K562 (cell line): ENCODE measurements at regions not wholly inside any gene's neighbourhood (a gene's known extent, or its start where the extent isn't known, plus 50 kb on each side); places are given as distances from the start of the nearest gene placed in this dataset.

ENCODE experiments used
- BRD9 ChIP-seq: fragments of 450-650 bp; IDR thresholded peaks from 2 replicates; pipeline ENCODE4 v1.6.1; 2018; ENCODE audit warnings: low read depth; ENCODE audit not compliant: partially characterized antibody
- E2F8 ChIP-seq: fragments of 450-650 bp; IDR thresholded peaks from 2 replicates; pipeline ENCODE4 v1.7.1; 2018; ENCODE audit warnings: mild to moderate bottlenecking, low read depth; ENCODE audit not compliant: partially characterized antibody
- FIP1L1 ChIP-seq: fragments of 200-400 bp; formaldehyde crosslinking; IDR thresholded peaks from 2 replicates; pipeline ENCODE4 v1.6.1; 2018; ENCODE audit warnings: mild to moderate bottlenecking, low read depth, low read length; ENCODE audit not compliant: poor library complexity, severe bottlenecking
- HES1 ChIP-seq: fragments of 450-650 bp; IDR thresholded peaks from 2 replicates; pipeline ENCODE4 v1.6.1; 2016; ENCODE audit warnings: low read depth, mild to moderate bottlenecking, moderate library complexity
- HLTF ChIP-seq: fragments of 450-650 bp; IDR thresholded peaks from 2 replicates; pipeline ENCODE4 v1.6.1; 2016
- L3MBTL2 ChIP-seq: fragments of 450-650 bp; IDR thresholded peaks from 2 replicates; pipeline ENCODE4 v1.6.1; 2016; ENCODE audit warnings: mild to moderate bottlenecking, moderate library complexity
- MAFF ChIP-seq: IDR thresholded peaks from 2 replicates; pipeline ENCODE4 v1.6.1; 2012; ENCODE audit warnings: low read length, improper control_type of control experiment
- MYNN ChIP-seq, 2 experiments: sonication (generic); formaldehyde crosslinking in 1 of 2; IDR thresholded peaks; 2 replicates each; pipeline versions ENCODE4 v1.5.0 to v1.6.1; 2016 to 2020; ENCODE audit warnings: antibody characterized with exemption in 1 of 2, missing genetic modification reagents in 1 of 2
- NCOA1 ChIP-seq: fragments of 450-650 bp; IDR thresholded peaks from 2 replicates; pipeline ENCODE4 v1.6.1; 2016; ENCODE audit warnings: low read depth
- NR2C2 ChIP-seq, 2 experiments: fragments of 200-800 bp in 1 of 2; sonication (Bioruptor generic) in 1 of 2; sonication (generic) in 1 of 2; formaldehyde crosslinking in 1 of 2; IDR thresholded peaks; 2 replicates each; pipeline versions ENCODE4 v1.6.1 to v1.8.0; 2016 to 2022; ENCODE audit warnings: mild to moderate bottlenecking in 1 of 2, missing compliant biosample characterization in 1 of 2, missing genetic modification characterization in 1 of 2, missing genetic modification reagents in 1 of 2
- NR4A1 ChIP-seq, 2 experiments: fragments of 250-450 bp in 1 of 2; fragments of 450-650 bp in 1 of 2; sonication (Bioruptor Pico) in 1 of 2; IDR thresholded peaks; 2 replicates each; pipeline versions ENCODE4 v1.4.0 to v1.6.1; 2016 to 2020; ENCODE audit warnings: mild to moderate bottlenecking in 2 of 2, missing compliant biosample characterization in 1 of 2, missing genetic modification characterization in 1 of 2, moderate library complexity in 1 of 2
- PHB ChIP-seq: fragments of 250-450 bp; sonication (Bioruptor Pico); IDR thresholded peaks from 2 replicates; pipeline ENCODE4 v1.5.0; 2021
- POU5F1 ChIP-seq: fragments of 150-350 bp; IDR thresholded peaks from 2 replicates; pipeline ENCODE4 v1.6.1; 2014; ENCODE audit warnings: borderline replicate concordance, low read length, low read depth, mild to moderate bottlenecking; ENCODE audit not compliant: partially characterized antibody
- RBM22 ChIP-seq: fragments of 200-400 bp; formaldehyde crosslinking; IDR thresholded peaks from 2 replicates; pipeline ENCODE4 v1.6.1; 2018; ENCODE audit warnings: low read length, low read depth; ENCODE audit not compliant: poor library complexity, severe bottlenecking
- STAT5A ChIP-seq: IDR thresholded peaks from 2 replicates; pipeline ENCODE4 v1.6.1; 2012; ENCODE audit warnings: low read length, inconsistent platforms, borderline replicate concordance
- TAF1 ChIP-seq: IDR thresholded peaks from 2 replicates; pipeline ENCODE4 v1.6.1; 2011; ENCODE audit warnings: mild to moderate bottlenecking, low read length, moderate library complexity; ENCODE audit not compliant: insufficient read depth, control insufficient read depth, severe bottlenecking; ENCODE audit errors: extremely low read depth
- TBP ChIP-seq: optimal IDR thresholded peaks from 2 replicates; pipeline ENCODE3; 2011; ENCODE audit warnings: low read depth, low read length, improper control_type of control experiment
- WHSC1 ChIP-seq: IDR thresholded peaks from one replicate; pipeline ENCODE4 v1.6.1; 2012; ENCODE audit warnings: low read length, control low read depth, inconsistent platforms
- ZC3H8 ChIP-seq: fragments of 450-650 bp; IDR thresholded peaks from 2 replicates; pipeline ENCODE4 v1.6.1; 2017
- ZNF311 ChIP-seq: fragments of 250-450 bp; sonication (Bioruptor Pico); IDR thresholded peaks from 2 replicates; pipeline ENCODE4 v1.4.0; 2020; ENCODE audit warnings: mild to moderate bottlenecking, moderate library complexity
- ZNF551 ChIP-seq: fragments of 250-450 bp; sonication (Bioruptor Pico); IDR thresholded peaks from 2 replicates; pipeline ENCODE4 v1.5.0; 2021; ENCODE audit warnings: mild to moderate bottlenecking, moderate library complexity
- ZNF740 ChIP-seq, 3 experiments: fragments of 200-800 bp in 1 of 3; sonication (Bioruptor generic) in 1 of 3; sonication (generic) in 1 of 3; formaldehyde crosslinking in 1 of 3; IDR thresholded peaks; 2 replicates each; pipeline versions ENCODE4 v1.6.1 to v1.8.0; 2016 to 2022; ENCODE audit warnings: mild to moderate bottlenecking in 2 of 3, missing compliant biosample characterization in 2 of 3, missing genetic modification characterization in 2 of 3, missing genetic modification reagents in 1 of 3
- ZNF76 ChIP-seq: fragments of 250-450 bp; sonication (Bioruptor Pico); IDR thresholded peaks from 2 replicates; pipeline ENCODE4 v1.4.0; 2020; ENCODE audit warnings: mild to moderate bottlenecking, moderate library complexity, borderline replicate concordance

- TF ChIP-seq BRD9: no peak
- no peak for TF ChIP-seq TAF1
- no peak for TF ChIP-seq NR2C2 (CRISPR knock-in tag; IDR thresholded peaks at IDR 0.05)
- TF ChIP-seq NR2C2 (tag; IDR thresholded peaks at IDR 0.05): peak; percentile 56
- TF ChIP-seq ZC3H8: no peak
- TF ChIP-seq HLTF: no peak
- no peak for TF ChIP-seq NR4A1 (CRISPR knock-in tag; IDR thresholded peaks at IDR 0.05)
- TF ChIP-seq NR4A1 (tag; IDR thresholded peaks at IDR 0.05): 0 out of 2 replicates have a peak, but pooled peaks have one; percentile 52
- TF ChIP-seq ZNF311: no peak
- TF ChIP-seq POU5F1: no peak
- TF ChIP-seq STAT5A: peak; percentile 74
- 0 out of 2 replicates have a peak, but pooled peaks have one; percentile 5 for TF ChIP-seq MAFF
- TF ChIP-seq PHB (CRISPR knock-in tag): no peak
- TF ChIP-seq NCOA1: no peak
- no peak for TF ChIP-seq TBP
- TF ChIP-seq L3MBTL2: peak; percentile 82
- no peak for TF ChIP-seq ZNF551 (CRISPR knock-in tag)
- TF ChIP-seq WHSC1: no peak
- no peak for TF ChIP-seq HES1
- no peak for TF ChIP-seq MYNN (IDR thresholded peaks at IDR 0.05)
- no peak for TF ChIP-seq MYNN (CRISPR knock-in tag; IDR thresholded peaks at IDR 0.05)
- no peak for TF ChIP-seq ZNF740 (CRISPR knock-in tag; IDR thresholded peaks at IDR 0.05)
- TF ChIP-seq ZNF740 (tag; IDR thresholded peaks at IDR 0.05): 0 out of 4 replicates have a peak, but pooled peaks of 1 of the 2 experiments have one; percentile 43
- no peak for TF ChIP-seq ZNF76
- no peak for TF ChIP-seq FIP1L1
- TF ChIP-seq E2F8: no peak
- no peak for TF ChIP-seq RBM22
Measured at GRCh38 chr13:50422181-50423148, 407.2 kb downstream of the KCNRG start (continued).
